Stimulated activated CD8-positive, alpha-beta memory T cell treated with anti-CD3 and anti-CD28 coated beads, Interleukin-4, amount 100 ng/mL, for 48 hours (primary cell): ENCODE measurements at regions not wholly inside any gene's neighbourhood (a gene's known extent, or its start where the extent isn't known, plus 50 kb on each side); places are given as distances from the start of the nearest gene placed in this dataset.

Experiments used
- DNase-seq: peaks from one replicate; pipeline ENCODE4 v3.0.0-alpha.2; 2020

GRCh38 chr2:217749008-217749407 lies 253.8 kb downstream of the TNS1 start:
- no peak for DNase-seq

- no peak for DNase-seq
Observed at GRCh38 chr2:217746808-217747207, 256.0 kb downstream of the TNS1 start.

GRCh38 chr2:217743966-217744761 lies 258.6 kb downstream of the TNS1 start:
- DNase-seq, result no peak

GRCh38 chr2:217743407-217743806 lies 259.4 kb downstream of the TNS1 start:
- no peak for DNase-seq

- no peak for DNase-seq
Observed at GRCh38 chr2:217742841-217743240, 260.0 kb downstream of the TNS1 start.

- no peak for DNase-seq
Observed at GRCh38 chr2:217742276-217742675, 260.5 kb downstream of the TNS1 start.

GRCh38 chr2:217741381-217741955 lies 261.3 kb downstream of the TNS1 start:
- no peak for DNase-seq

- no peak for DNase-seq
Observed at GRCh38 chr2:217740756-217741155, 262.0 kb downstream of the TNS1 start.

- DNase-seq, result no peak
Observed at GRCh38 chr2:217740178-217740577, 262.6 kb downstream of the TNS1 start.

GRCh38 chr2:217739741-217740140 lies 263.1 kb downstream of the TNS1 start:
- no peak for DNase-seq

GRCh38 chr2:217738061-217738460 lies 264.7 kb downstream of the TNS1 start:
- DNase-seq, result no peak

- DNase-seq, result no peak
Observed at GRCh38 chr2:217736776-217737550, 265.8 kb downstream of the TNS1 start.

- DNase-seq, result no peak
Observed at GRCh38 chr2:217735899-217736298, 266.9 kb downstream of the TNS1 start.

GRCh38 chr2:217735034-217735433 lies 267.8 kb downstream of the TNS1 start:
- no peak for DNase-seq

- no peak for DNase-seq
Observed at GRCh38 chr2:217733461-217733860, 269.3 kb downstream of the TNS1 start.

GRCh38 chr2:217732992-217733391 lies 269.8 kb downstream of the TNS1 start:
- DNase-seq, result no peak

- no peak for DNase-seq
Observed at GRCh38 chr2:217731805-217732204, 271.0 kb downstream of the TNS1 start.

GRCh38 chr2:217729421-217730053 lies 273.3 kb downstream of the TNS1 start:
- no peak for DNase-seq

GRCh38 chr2:217727801-217728200 lies 275.0 kb downstream of the TNS1 start:
- DNase-seq, result no peak

- no peak for DNase-seq
Observed at GRCh38 chr2:217725409-217725808, 277.4 kb downstream of the TNS1 start.

GRCh38 chr2:217724471-217724870 lies 278.3 kb downstream of the TNS1 start:
- no peak for DNase-seq

- no peak for DNase-seq
Observed at GRCh38 chr2:217723981-217724380, 278.8 kb downstream of the TNS1 start.

- no peak for DNase-seq
Observed at GRCh38 chr2:217722883-217723472, 279.8 kb downstream of the TNS1 start.
